Panc1 (cell line): ENCODE measurements at regions not wholly inside any gene's neighbourhood (a gene's known extent, or its start where the extent isn't known, plus 50 kb on each side); places are given as distances from the start of the nearest gene placed in this dataset.

Experiments used
- ATAC-seq: fragments of 200-7000 bp; cut with Tn5 transposase; 2 replicates; pipeline ENCODE4 v1.9.1; 2020; ENCODE audit warnings: mild to moderate bottlenecking, moderate library complexity
- BruUV-seq: library from RNA; stranded (reverse); fragments of 400-500 nt; replicated peaks from 2 replicates; lab custom pipeline; 2021; lab: Mats Ljungman, UMichigan
- CTCF ChIA-PET: fragments of 300-600 bp; sonication (Branson Sonifier 250); formaldehyde crosslinking; loops from one replicate; lab custom pipeline; 2022; ENCODE audit warnings: antibody characterized with exemption; lab: Charles Lee
- POLR2A ChIA-PET: fragments of 300-600 bp; sonication (Branson Sonifier 250); formaldehyde crosslinking; loops from one replicate; lab custom pipeline; 2022; ENCODE audit warnings: antibody characterized with exemption; lab: Charles Lee
- DNase-seq: peaks from one replicate; pipeline ENCODE4 v3.0.0-alpha.2; 2010; ENCODE audit warnings: low read depth, low spot score
- H3K27ac ChIP-seq: 2 replicates; pipeline ENCODE4 v1.5.1; 2011; ENCODE audit warnings: mild to moderate bottlenecking, low read length, inconsistent platforms
- H3K27me3 ChIP-seq: fragments of 200-500 bp; sonication (Bioruptor generic); 2 replicates; pipeline ENCODE4 v1.6.0; 2014; ENCODE audit warnings: low read length, inconsistent platforms; ENCODE audit not compliant: control insufficient read depth, insufficient read depth
- H3K36me3 ChIP-seq: fragments of 200-500 bp; sonication (Bioruptor generic); 2 replicates; pipeline ENCODE4 v1.5.1; 2014; ENCODE audit warnings: inconsistent platforms, mild to moderate bottlenecking, low read length, moderate library complexity; ENCODE audit not compliant: control insufficient read depth, insufficient read depth
- H3K4me1 ChIP-seq: 2 replicates; pipeline ENCODE4 v1.5.1; 2011; ENCODE audit warnings: inconsistent platforms, mild to moderate bottlenecking, low read length, moderate library complexity; ENCODE audit not compliant: control insufficient read depth, insufficient read depth
- H3K4me3 ChIP-seq, 2 experiments: 2 replicates each; pipeline ENCODE4 v1.5.1; 2011 to 2012; ENCODE audit warnings: low read depth in 2 of 2, low read length in 2 of 2, mild to moderate bottlenecking in 2 of 2, inconsistent platforms in 1 of 2, moderate library complexity in 1 of 2
- H3K9me3 ChIP-seq: fragments of 200-500 bp; sonication (Bioruptor generic); 2 replicates; pipeline ENCODE4 v1.5.1; 2014; ENCODE audit warnings: low read depth, mild to moderate bottlenecking, inconsistent platforms, low read length, moderate library complexity; ENCODE audit not compliant: control insufficient read depth, insufficient read depth
- CTCF ChIP-seq: fragments of 450-650 bp; IDR thresholded peaks from 2 replicates; pipeline ENCODE4 v1.5.1; 2017; ENCODE audit warnings: mild to moderate bottlenecking
- POLR2AphosphoS5 ChIP-seq: IDR thresholded peaks from 2 replicates; pipeline ENCODE4 v1.6.1; 2012; ENCODE audit warnings: mild to moderate bottlenecking, low read depth, low read length, moderate library complexity
- REST ChIP-seq, 2 experiments: IDR thresholded peaks; 2 replicates each; pipeline ENCODE4 v1.6.1; 2011 to 2012; ENCODE audit warnings: low read depth in 2 of 2, control low read depth in 1 of 2, low read length in 1 of 2, mild to moderate bottlenecking in 1 of 2, moderate library complexity in 1 of 2; ENCODE audit not compliant: insufficient read depth in 1 of 2
- SIN3A ChIP-seq: IDR thresholded peaks from 2 replicates; pipeline ENCODE4 v1.6.1; 2012; ENCODE audit warnings: low read depth, mild to moderate bottlenecking, low read length, moderate library complexity, borderline replicate concordance; ENCODE audit not compliant: insufficient read depth
- TCF7L2 ChIP-seq: IDR thresholded peaks from 2 replicates; pipeline ENCODE4 v1.6.1; 2011; ENCODE audit warnings: mild to moderate bottlenecking, low read depth, low read length, inconsistent platforms
- in situ Hi-C: cut with HindIII; loops from 2 replicates; pipeline ENCODE4 v1.10.0; 2016; ENCODE audit warnings: low sequenced_read_pairs, low pct_unique_long_range_greater_than_20kb
- intact Hi-C: fragments of 100-400 bp; cut with micrococcal nuclease; formaldehyde crosslinking; loops from one replicate; pipeline ENCODE4 v1.10.0; 2022; ENCODE audit not compliant: unreplicated experiment

GRCh38 chr5:77942578-77943239 is 166.6 kb upstream of the TBCA start:
- in situ Hi-C loops (no loop called here), intact Hi-C loops (no loop called here)
- ATAC-seq, result no peak
- CTCF ChIA-PET, result interaction anchor here (0.7 kb wide), 1 partner anchor 1146 kb away, joined by 8 read pairs; no protein-coding TSS in a partner anchor
- BruUV-seq, result no TSS peak
- POLR2A ChIA-PET, result no interaction called here
- no peaks in the 10 kb centered on the region for H3K36me3 ChIP-seq
- H3K4me1 ChIP-seq, result no peaks in the 10 kb centered on the region
- H3K9me3 ChIP-seq, result no peaks in the 10 kb centered on the region
- TF ChIP-seq SIN3A (no peak), TCF7L2 (no peak), CTCF (no peak), POLR2AphosphoS5 (no peak), REST (IDR thresholded peaks at IDR 0.05; ENCODE audit: insufficient read depth in 1 of 2, low read depth in 2 of 2, low read length in 1 of 2) (no peak)
- H3K4me3 ChIP-seq, result no peak overlapping the region
- H3K27ac ChIP-seq, result no peak overlapping the region
- H3K27me3 ChIP-seq, result peaks cover 6% of the 10 kb centered on the region; the same call in 1 of the 2 replicates
- no peak for DNase-seq

- DNase-seq, result no peak
- no peaks in the 10 kb centered on the region for H3K4me1 ChIP-seq
- in situ Hi-C loops, result no loop called here
Observed at GRCh38 chr5:77937015-77937908, 161.1 kb upstream of the TBCA start.

More at GRCh38 chr5:77937015-77937908, 161.1 kb upstream of the TBCA start:
- POLR2A ChIA-PET, result interaction anchor here (0.6 kb wide), 1 partner anchor 1147 kb away, joined by 6 read pairs; no protein-coding TSS in a partner anchor
- TF ChIP-seq SIN3A (no peak), CTCF (no peak)
- no peak for ATAC-seq
- CTCF ChIA-PET, result no interaction called here
- BruUV-seq, result no TSS peak
- peaks cover 3% of the 10 kb centered on the region; the same call in 1 of the 2 replicates for H3K27me3 ChIP-seq
- H3K36me3 ChIP-seq, result no peaks in the 10 kb centered on the region
- H3K27ac ChIP-seq, result no peak overlapping the region
- intact Hi-C loops, result no loop called here
- no peak overlapping the region for H3K4me3 ChIP-seq
- H3K9me3 ChIP-seq, result no peaks in the 10 kb centered on the region
